NCI-H748 (cell line): ENCODE measurements at regions not wholly inside any gene's neighbourhood (a gene's known extent, or its start where the extent isn't known, plus 50 kb on each side); places are given as distances from the start of the nearest gene placed in this dataset.

Experiments used
- DNase-seq: peaks from one replicate; lab custom pipeline; 2025; ENCODE audit not compliant: unreplicated experiment; lab: John Stamatoyannopoulos, UW

DNA sequence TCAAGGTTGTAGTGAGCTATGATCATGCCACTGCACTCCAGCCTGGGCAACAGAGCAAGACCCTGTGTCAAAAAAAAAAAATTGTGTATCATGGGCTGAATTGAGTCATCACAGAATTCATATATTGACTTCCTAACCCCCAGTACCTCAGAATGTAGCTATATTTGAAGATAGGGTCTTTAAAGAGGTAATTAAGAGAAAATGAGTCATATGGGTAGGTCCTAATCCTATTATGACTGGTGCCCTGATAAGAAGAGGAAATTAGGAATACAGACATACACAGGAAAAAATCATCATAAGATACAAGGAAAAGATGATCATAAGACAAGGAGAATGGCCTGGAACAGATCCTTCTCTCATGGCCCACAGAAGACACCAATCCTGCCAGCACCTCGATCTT is 466.4 kb upstream of the ACVR2A start:
- no peak for DNase-seq

DNA sequence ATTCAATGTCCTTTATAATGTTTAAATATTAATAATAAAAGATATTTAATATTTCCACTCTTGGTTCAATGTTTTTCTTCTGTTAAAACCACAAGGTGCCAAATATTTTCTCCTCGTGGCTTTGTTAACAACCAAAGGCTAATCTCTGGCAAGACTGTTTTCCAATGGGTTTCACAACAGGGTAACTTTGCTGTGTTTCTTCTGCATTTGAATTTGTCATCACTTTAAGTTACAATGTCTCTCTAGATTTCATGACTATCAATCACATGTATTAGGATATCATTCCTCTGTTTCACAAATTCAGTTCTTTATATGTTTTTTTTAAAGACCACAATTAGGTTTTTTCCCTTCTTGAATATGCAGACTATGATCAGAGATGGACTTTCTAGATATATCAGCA is 469.8 kb upstream of the ACVR2A start:
- DNase-seq, result no peak

DNA sequence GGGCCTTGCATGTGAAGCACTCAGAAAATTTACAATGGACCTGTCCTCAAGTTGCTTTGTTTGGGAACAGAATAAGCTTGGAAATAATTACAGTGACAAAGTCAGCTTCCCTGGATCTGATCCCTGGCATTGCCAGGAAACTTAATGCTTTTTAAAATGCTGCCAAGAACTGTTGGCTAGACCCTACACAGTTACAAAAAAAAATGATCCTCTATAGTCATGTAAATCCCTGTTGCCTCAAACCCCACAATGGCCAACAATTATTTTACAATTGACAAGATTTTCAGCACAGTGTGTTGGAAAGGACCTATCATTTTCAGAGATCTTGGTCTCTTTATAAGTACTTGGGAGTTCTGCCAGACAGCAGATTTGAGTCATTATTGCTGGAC is 470.4 kb upstream of the ACVR2A start:
- DNase-seq, result no peak

DNA sequence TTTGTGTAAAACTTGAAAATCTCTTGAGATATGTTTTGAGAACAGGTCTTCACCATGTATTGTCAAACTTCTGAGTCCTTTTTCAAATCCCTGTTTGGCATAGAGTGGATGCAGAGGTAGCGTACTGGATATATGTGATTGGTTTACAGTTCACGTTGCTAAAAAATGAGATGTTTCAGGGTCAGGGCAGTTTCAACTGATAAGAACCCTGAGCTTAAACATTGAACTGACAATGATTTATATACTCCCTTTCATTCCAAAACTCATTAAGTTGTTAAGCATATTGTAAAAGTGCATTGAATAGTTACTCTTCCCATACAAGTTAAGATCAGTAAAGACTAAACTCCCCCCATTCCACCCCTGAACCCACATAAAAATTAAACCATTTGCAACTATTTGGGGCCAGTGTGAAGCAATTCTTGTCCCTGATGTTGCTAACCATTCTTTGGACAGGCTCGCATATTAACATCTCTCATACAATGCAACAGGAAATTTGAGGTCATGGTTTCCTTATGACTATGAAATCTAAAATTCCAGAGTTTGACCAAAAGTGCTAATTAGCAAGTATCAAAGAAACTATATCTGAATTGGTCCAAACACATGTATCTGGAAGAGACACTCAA is 470.9 kb upstream of the ACVR2A start:
- no peak for DNase-seq

DNA sequence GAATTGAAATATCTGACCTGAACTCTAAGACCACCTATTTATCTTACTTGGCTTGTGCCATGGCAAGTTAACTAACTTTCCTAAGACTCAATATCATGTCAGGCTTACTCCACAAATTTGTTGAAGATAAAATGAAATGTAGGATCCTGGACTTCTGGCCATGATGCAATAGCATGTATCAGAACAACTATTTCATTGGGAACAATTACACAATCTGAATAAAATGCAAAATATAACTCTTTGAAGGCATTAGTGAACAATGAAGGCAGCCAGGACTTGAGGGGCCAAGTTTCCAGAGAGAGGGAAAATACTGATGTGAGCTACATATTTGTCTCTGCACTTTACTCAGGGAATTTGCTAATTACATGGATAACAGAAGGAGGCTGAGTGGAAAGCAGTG is 476.5 kb upstream of the ACVR2A start:
- DNase-seq, result no peak

DNA sequence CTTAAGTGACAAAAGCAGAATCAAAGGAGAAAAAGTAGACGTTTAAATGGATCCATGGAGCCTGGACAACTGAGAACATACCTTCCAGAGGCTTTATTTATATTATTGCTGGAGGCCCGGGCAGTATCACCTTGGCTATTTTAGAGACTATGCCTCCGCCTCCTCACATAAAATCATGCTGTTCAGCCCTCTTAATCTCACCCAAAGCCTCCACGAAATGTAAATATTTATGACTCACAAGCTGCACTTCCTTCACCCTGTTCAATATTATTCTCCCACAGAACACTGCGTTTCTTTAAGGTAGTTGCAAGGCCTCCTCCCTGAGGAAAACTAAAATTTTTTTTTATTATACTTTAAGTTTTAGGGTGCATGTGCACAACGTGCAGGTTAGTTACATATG is 478.6 kb upstream of the ACVR2A start:
- DNase-seq, result no peak

DNA sequence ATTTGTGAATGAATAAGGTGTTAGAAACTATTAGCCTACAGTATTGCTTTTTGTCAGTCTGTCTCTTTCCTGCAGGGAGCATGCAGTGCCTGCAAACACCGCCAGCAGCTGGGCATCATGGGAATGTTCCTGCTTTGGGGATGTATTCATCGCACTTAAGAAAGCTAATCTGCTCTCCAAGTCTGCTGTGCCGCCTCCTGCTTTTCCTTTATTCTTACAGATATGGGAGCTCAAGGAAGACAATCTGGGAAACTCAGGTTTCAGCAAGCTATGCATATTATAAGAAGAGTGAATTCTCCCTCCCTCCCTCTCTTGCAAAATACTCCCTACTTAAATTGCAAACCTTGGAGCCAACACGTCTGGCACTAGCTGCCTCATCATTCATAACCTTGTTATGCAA is 479.2 kb upstream of the ACVR2A start:
- DNase-seq, result no peak

DNA sequence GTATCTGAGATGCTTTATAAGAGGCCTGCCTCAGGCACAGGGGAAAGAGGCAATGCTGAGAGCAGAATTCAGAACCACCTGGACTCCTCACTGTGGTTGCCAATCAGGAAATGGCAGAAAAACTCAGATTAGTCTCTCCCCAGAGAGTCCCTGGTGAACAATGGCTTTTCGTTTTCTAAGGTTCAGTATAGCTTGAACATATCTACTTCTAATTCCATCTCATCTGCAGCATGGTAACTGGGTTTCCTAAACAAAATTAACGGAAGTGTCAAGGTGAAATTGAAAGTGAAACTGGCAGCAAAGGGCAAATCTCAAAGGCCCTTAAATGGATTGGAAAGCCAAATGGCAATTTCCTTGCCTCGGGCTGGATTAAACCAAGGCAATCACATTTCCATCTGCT is 480.2 kb upstream of the ACVR2A start:
- DNase-seq, result peak; percentile 3

DNA sequence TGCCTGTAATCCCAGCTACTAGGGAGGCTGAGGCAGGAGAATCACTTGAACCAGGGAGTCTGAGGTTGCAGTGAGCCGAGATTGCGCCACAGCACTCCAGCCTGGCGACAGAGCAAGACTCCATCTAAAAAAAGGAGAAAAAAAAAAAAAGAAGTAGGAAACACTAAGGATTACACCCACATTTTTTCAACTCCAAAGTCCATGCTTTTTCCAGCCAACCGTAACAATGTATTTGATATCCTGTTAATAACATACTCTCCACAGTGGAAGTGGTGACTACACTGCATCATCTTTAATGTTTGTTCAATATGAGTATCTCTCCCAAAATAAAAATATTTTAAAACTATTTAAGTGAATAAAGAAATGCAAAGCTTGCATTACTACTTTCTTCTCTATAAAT is 481.6 kb upstream of the ACVR2A start:
- no peak for DNase-seq

DNA sequence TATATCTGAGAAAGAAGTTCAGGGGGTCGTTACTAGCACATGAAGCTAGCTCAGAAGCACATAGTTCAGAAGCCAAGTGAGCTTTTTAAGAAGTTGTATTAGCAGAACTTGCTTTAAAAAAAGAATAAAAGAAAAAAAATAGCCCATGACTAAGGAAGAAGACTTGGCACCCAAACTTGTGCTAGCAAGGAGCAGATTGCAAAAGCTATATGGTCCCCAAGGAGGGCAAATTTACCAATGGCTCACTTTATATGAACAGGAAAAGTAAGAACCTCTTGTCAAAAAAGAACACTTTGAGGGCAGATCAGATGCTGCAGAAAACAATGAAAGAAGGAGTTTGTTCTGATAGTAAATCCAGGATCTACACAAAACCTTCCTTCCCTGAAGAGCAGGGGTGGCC is 486.5 kb upstream of the ACVR2A start:
- DNase-seq, result no peak

DNA sequence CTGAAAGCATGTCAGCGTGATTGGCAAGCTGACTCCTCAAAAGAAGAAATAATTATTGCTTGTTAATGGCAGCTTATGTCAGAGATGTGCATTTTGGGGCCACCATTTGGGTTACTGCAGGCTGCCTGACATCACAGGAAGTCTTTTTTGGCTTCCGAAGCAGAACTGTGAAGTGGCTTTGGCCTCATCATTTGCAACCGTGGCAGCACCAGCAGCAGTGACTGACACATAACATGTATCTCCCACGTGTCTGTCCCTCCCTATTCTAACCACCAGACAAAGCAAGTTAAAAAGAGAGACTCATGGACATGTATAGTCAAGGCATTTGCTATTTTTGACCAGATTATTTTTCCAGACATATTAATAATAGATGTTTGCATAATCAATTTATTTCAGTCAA is 488.7 kb upstream of the ACVR2A start:
- no peak for DNase-seq

DNA sequence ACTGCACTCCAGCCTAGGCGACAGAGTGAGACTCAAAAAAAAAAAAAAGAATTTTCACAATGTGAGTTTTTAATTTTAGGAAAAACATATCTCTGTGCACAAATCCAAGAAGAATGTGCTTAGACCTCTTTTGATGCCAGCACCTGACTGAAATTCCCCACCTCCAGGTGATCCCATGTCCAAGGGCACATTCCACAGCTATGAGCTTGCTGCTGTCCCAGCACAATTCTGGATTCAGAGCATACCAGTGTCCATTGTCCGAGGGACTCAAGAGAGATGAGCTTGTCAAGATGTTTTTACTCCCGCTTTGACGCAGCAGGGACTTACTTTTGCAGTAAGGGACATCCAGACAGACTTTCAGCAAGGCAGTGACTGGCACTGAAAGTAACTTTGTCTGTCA is 489.1 kb upstream of the ACVR2A start:
- no peak for DNase-seq

DNA sequence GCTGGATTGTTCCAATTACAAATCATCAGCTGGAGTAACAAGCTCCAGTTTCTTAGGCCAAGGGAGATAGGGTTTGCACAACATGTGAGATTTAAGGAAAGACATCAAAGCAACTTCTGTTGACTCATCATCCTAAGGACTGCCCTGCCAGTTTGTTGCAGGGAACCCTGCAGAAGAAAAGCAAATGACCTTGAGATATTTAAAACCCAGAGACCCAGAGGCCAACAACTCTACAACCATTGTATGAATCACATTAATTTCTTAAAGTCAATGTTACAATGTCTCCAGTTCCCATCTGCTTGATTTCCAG is 491.8 kb upstream of the ACVR2A start:
- no peak for DNase-seq

DNA sequence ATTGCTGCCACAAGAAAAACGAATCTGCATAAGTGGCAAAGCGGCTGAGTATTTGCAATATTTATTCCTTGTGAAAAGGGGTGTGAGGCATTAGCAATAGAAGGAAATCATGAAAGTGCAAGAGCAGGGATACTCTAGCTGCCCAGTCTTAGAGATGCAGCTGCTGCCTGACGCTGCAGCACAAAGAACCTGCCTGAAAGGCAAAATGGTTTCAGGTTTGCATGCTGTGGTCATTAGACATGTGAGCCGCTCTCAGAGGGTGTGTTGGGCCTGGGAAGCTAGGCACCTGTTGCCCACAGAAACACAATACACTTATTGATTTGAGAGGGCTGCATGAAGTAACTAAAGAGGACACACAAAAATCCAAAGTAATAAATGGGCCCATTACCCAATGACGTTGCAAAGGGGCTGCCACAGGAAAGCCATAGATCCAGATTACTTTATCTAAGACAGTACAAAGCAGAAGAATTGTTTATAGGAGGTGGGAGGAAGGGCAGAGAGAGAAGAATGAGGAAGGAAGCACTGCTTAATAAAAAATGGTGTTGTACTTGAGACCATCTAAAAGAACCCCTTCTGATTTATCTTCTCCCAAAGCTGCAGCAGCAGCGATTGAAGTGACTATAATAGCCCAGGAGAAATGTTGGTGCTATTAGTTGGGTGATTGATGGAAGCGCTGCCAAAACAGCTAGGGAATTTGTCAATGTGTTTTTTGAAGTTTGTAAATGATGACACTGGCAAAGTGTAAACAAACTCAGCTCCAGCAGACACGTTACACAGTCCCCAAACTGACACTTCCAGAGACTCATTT is 492.4 kb upstream of the ACVR2A start:
- peak; percentile 94 for DNase-seq

DNA sequence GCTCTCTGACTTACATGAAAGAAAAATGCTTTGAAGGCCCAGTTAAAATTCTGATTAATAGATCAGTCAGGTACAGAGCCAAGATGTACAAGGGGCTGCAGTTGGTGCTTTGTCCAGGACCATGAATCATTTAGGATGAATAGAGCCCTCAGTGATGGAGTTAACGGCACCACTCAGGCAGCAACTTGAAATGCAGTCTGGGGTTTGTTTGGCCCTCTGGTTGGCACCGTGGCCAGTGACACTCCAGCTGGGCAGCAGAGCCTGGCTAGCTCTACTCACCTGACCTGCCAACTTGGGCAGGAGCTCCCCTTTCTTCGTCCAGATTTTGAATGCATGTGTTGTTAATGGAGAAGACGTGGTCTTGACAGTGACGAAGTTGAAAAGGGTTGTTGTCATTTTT is 493.0 kb upstream of the ACVR2A start:
- peak; percentile 62 for DNase-seq

DNA sequence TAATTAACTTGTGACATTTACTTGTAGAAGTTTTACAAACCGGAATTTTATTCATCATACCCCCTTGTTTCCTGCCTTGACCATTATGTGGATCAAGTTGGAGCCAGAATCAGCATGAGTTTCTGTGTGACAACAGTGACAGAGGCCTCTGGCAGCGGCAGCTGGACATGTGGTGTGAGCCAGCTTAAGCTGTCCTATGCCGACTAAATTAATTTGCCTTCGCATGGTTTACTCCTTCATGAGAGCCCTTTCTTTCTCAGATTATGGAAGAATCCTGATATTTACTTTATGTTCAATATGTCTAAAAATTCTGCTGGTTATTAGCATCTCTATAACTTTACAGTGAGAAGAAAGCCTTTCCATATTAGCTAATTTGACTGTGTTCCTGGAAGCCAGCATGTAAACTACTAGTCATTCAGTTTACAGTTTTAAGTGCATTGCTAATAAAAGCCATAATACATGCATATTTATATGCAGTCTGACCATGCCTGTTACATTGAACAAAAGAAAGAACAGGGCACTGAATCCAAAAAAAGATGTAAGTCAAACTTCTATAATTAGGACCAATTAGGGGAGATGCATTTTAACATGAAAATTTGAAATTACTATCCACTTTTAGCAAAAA is 495.8 kb upstream of the ACVR2A start:
- DNase-seq, result peak; percentile 27

DNA sequence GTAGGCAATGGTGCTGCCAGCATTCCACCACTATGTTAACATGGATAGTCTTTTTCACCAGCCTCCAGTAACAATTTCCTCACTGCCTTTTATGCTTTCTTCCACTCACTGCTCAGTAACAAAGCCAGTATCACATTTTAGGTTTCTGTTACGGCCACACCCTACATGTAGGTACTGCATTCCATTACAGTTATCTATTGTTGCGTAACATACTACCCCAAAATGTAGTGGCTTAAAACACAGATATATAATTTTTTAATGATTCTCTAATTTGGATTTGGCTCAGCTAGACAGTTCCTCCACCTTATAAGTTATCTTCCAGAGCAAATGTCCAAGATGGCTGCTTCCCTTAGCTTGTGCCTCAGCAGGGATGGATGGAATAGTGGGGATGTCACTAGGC is 498.7 kb upstream of the ACVR2A start:
- DNase-seq, result no peak

DNA sequence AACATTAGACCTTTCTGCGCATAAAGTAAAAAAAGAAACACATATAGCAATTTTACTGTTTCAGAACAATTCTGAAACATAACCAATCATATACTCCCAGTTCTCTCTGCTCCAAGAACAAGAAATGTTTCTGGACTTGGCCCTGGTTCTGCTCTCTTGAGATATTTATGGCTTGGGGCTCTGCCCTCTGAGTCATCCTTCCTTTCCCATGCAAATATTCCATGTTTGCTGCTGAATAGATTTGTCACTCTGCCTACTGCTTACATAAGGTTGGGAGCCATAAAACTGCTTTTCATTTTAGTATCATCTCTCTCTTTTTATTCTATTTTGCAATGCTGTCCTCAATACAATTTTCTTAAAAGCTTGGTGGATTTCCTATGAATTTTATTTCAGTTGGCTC is 499.6 kb upstream of the ACVR2A start:
- DNase-seq, result no peak

DNA sequence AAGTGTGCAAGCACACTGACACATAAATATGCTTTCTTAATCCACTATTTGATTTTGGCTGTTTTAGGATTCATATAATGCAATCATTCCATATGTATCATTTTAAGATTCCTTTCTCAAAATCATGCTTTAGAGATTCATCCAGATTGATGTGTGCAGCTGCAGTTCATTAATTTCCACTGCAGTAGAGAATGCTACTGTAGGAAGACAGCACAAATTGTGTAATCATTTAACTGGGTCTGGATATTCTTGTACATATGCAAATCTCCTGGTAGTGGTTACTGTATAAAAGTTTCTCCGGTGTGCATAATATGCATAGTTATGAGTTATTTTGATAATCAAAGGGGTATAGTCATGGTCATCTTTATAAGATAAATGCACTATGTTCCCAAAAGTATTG is 502.5 kb upstream of the ACVR2A start:
- DNase-seq, result no peak

DNA sequence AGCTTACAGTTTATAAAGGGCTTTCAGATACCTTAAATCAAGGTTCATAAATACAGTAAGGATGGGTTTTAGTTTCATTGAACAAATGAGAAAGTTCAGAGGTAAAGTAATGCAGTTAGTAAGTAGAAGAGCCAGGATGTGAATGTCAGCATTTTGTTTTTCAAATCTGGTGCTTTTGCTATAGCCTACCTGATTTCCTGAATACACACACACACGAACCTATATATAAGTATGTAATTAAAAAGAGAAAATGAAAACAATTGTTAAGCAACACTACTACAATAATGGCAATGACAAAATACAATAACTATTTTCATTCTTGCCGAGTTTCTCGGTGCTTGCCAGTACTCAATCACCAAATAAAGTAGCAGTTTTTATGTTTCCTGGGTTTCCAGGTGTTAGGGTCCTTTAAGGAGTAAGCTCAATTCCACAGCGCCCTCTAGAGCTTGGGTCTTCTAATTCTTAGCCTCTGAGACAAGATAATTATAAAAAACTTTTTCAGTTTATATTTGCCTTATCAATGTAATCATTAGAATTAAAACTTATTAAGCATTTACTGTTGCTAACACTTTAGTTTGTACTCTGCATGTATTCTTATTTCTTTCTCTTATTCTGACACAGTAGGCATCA is 512.9 kb upstream of the ACVR2A start:
- peak; percentile 74 for DNase-seq

DNA sequence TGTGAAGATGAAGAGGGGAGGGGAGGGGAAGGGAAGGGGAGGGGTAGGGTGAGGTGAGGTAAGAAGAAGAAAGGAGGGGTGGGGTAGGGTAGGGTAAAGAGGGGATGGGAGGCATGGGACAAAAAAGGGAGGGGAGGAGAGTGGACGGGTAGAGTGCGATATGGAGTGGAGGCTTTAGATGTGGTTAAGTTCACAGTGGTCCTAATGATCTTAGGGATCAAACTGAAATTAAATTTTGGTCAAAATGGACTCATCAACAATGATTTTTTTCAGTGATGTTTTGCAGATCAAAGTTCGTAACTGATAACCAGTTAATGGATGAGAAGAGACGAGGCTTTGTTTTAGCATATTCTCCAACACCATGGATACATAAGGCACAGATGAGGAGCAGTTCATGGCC is 513.9 kb upstream of the ACVR2A start:
- DNase-seq, result no peak

DNA sequence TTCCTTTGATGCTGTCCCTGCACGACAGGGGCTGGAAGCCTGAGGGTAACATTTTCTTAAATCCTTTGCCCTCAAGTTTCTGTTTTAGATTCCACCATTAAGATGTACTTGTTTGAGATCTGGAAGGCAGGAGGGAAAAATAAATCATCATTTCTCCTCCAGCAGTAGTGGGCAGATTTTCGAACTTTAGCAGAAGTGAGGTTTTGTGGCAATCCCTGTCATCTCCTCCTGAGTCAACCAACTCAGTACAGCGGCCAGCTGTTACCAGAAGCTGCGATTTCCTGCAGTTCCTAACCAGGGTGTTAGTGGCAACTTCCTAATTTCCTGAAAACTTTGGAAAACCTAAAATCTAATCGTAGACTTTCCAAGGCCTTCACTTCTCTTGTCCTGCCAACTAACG is 517.2 kb upstream of the ACVR2A start:
- DNase-seq, result no peak
